Activated CD4-positive, alpha-beta T cell treated with anti-CD3 and anti-CD28 coated beads for 48 hours (primary cell): ENCODE measurements at regions not wholly inside any gene's neighbourhood (a gene's known extent, or its start where the extent isn't known, plus 50 kb on each side); places are given as distances from the start of the nearest gene placed in this dataset.

Experiments
- DNase-seq: peaks from one replicate; pipeline ENCODE4 v3.0.0-alpha.2; 2020

- no peak for DNase-seq
Observed at GRCh38 chr5:1943481-1943880, 60.8 kb upstream of the IRX4 start.

- no peak for DNase-seq
Observed at GRCh38 chr5:1942630-1943029, 59.9 kb upstream of the IRX4 start.

- no peak for DNase-seq
Observed at GRCh38 chr5:1942158-1942557, 59.4 kb upstream of the IRX4 start.

GRCh38 chr5:1939256-1939655 lies 56.5 kb upstream of the IRX4 start:
- DNase-seq: no peak

GRCh38 chr5:1938310-1939000 lies 55.7 kb upstream of the IRX4 start:
- DNase-seq: no peak

GRCh38 chr5:1937590-1937989 lies 54.9 kb upstream of the IRX4 start:
- DNase-seq: no peak

- no peak for DNase-seq
Observed at GRCh38 chr5:1936901-1937300, 54.2 kb upstream of the IRX4 start.

GRCh38 chr5:1936413-1936812 lies 53.7 kb upstream of the IRX4 start:
- no peak for DNase-seq

GRCh38 chr5:1934801-1935429 lies 52.2 kb upstream of the IRX4 start:
- DNase-seq: no peak

- DNase-seq: no peak
Observed at GRCh38 chr5:1934056-1934394, 51.3 kb upstream of the IRX4 start.

GRCh38 chr5:1933364-1934055 lies 50.8 kb upstream of the IRX4 start:
- no peak for DNase-seq
